ENCODE measurements at regions not wholly inside any gene's neighbourhood (a gene's known extent, or its start where the extent isn't known, plus 50 kb on each side); places are given as distances from the start of the nearest gene placed in this dataset.

GRCh38 chr7:152489044-152489443, 53.2 kb upstream of the KMT2C start:
- H3K4me1 Mint-ChIP-seq, result no peaks in the 10 kb centered on the region
- no peak overlapping the region for H3K27ac Mint-ChIP-seq
- H3K4me2 ChIP-seq (replicated peaks; ENCODE audit: low read depth, low read length, poor library complexity, severe bottlenecking), result no peak overlapping the region
- no peak overlapping the region for H3K4me3 ChIP-seq (ENCODE audit: control extremely low read depth in 1 of 5, extremely low read depth in 1 of 5, insufficient read depth in 1 of 5, low read depth in 2 of 5, low read length in 4 of 5)
- no peak for DNase-seq
- ChIA-PET POLR2A (no interaction called here), CTCF (no interaction called here)
- H3K27me3 ChIP-seq (replicated peaks in 1 of 4; ENCODE audit: control extremely low read depth in 1 of 4, control insufficient read depth in 3 of 4, insufficient read depth in 4 of 4, low read length in 3 of 4), result no peaks in the 10 kb centered on the region
- H3K36me3 ChIP-seq (replicated peaks in 1 of 2; ENCODE audit: control extremely low read depth in 1 of 2, control insufficient read depth in 1 of 2, extremely low read depth in 1 of 2, insufficient read depth in 2 of 2, low read length in 1 of 2), result no peaks in the 10 kb centered on the region
- intact Hi-C loops (cut with micrococcal nuclease), result no loop called here
- H3K9ac ChIP-seq (ENCODE audit: low read length), result no peak overlapping the region
- TF ChIP-seq, protein P1, sequence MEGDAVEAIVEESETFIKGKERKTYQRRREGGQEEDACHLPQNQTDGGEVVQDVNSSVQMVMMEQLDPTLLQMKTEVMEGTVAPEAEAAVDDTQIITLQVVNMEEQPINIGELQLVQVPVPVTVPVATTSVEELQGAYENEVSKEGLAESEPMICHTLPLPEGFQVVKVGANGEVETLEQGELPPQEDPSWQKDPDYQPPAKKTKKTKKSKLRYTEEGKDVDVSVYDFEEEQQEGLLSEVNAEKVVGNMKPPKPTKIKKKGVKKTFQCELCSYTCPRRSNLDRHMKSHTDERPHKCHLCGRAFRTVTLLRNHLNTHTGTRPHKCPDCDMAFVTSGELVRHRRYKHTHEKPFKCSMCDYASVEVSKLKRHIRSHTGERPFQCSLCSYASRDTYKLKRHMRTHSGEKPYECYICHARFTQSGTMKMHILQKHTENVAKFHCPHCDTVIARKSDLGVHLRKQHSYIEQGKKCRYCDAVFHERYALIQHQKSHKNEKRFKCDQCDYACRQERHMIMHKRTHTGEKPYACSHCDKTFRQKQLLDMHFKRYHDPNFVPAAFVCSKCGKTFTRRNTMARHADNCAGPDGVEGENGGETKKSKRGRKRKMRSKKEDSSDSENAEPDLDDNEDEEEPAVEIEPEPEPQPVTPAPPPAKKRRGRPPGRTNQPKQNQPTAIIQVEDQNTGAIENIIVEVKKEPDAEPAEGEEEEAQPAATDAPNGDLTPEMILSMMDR (IDR thresholded peaks at IDR 0.05), result no peak
- TF ChIP-seq EZH2 (IDR thresholded peaks at IDR 0.05; ENCODE audit: borderline replicate concordance, insufficient read depth, low read depth, low read length, poor library complexity, severe bottlenecking), result no peak
- H3K9me3 Mint-ChIP-seq (ENCODE audit: insufficient read depth), result no peaks in the 10 kb centered on the region
- H3K27me3 Mint-ChIP-seq, result peaks cover 3% of the 10 kb centered on the region
- no peaks in the 10 kb centered on the region for H3K79me2 ChIP-seq (ENCODE audit: control insufficient read depth, insufficient read depth, low read length)
- no peaks in the 10 kb centered on the region for H3K9me3 ChIP-seq (ENCODE audit: control extremely low read depth in 1 of 3, control insufficient read depth in 2 of 3, insufficient read depth in 1 of 3, low read length in 2 of 3)
- ATAC-seq (ENCODE audit: low read depth), result no peak
- no peak overlapping the region for H3K27ac ChIP-seq (ENCODE audit: low read length in 2 of 2)
- H2AFZ ChIP-seq (ENCODE audit: insufficient read depth, low read depth, low read length, poor library complexity, severe bottlenecking), result no peak overlapping the region
- no peak overlapping the region for H3K4me3 Mint-ChIP-seq
- no peaks in the 10 kb centered on the region for H4K20me1 ChIP-seq (ENCODE audit: control insufficient read depth, insufficient read depth, low read length, poor library complexity, severe bottlenecking)
- H3K4me1 ChIP-seq (ENCODE audit: control insufficient read depth in 2 of 2, insufficient read depth in 2 of 2, low read length in 2 of 2), result no peaks in the 10 kb centered on the region
- WGBS (ENCODE audit: insufficient coverage), result 100% methylated on average over 5 of the region's 7 CpGs

GRCh38 chr7:152486968-152487367, 51.2 kb upstream of the KMT2C start:
- POLR2A ChIA-PET, result no interaction called here
- Mint-ChIP-seq H3K4me1 (no peaks in the 10 kb centered on the region), H3K27me3 (peaks cover 3% of the 10 kb centered on the region), H3K4me3 (no peak overlapping the region), H3K9me3 (ENCODE audit: insufficient read depth) (no peaks in the 10 kb centered on the region), H3K27ac (no peak overlapping the region)
- TF ChIP-seq, protein P1 (IDR thresholded peaks at IDR 0.05), result no peak
- TF ChIP-seq EZH2 (IDR thresholded peaks at IDR 0.05; ENCODE audit: borderline replicate concordance, insufficient read depth, low read depth, low read length, poor library complexity, severe bottlenecking), result no peak
- ATAC-seq (ENCODE audit: low read depth), result no peak
- CTCF ChIA-PET, result no interaction called here
- H3K27me3 ChIP-seq (replicated peaks in 1 of 4; ENCODE audit: control extremely low read depth in 1 of 4, control insufficient read depth in 3 of 4, insufficient read depth in 4 of 4, low read length in 3 of 4), result no peaks in the 10 kb centered on the region
- no peak overlapping the region for H3K9ac ChIP-seq (ENCODE audit: low read length)
- no peak overlapping the region for H3K27ac ChIP-seq (ENCODE audit: low read length in 2 of 2)
- no peak overlapping the region for H2AFZ ChIP-seq (ENCODE audit: insufficient read depth, low read depth, low read length, poor library complexity, severe bottlenecking)
- intact Hi-C loops (cut with micrococcal nuclease), result no loop called here
- no peak overlapping the region for H3K4me3 ChIP-seq (ENCODE audit: control extremely low read depth in 1 of 5, extremely low read depth in 1 of 5, insufficient read depth in 1 of 5, low read depth in 2 of 5, low read length in 4 of 5)
- no peak for DNase-seq
- no peaks in the 10 kb centered on the region for H3K79me2 ChIP-seq (ENCODE audit: control insufficient read depth, insufficient read depth, low read length)
- H4K20me1 ChIP-seq (ENCODE audit: control insufficient read depth, insufficient read depth, low read length, poor library complexity, severe bottlenecking), result no peaks in the 10 kb centered on the region
- H3K4me1 ChIP-seq (ENCODE audit: control insufficient read depth in 2 of 2, insufficient read depth in 2 of 2, low read length in 2 of 2), result no peaks in the 10 kb centered on the region
- no peaks in the 10 kb centered on the region for H3K36me3 ChIP-seq (replicated peaks in 1 of 2; ENCODE audit: control extremely low read depth in 1 of 2, control insufficient read depth in 1 of 2, extremely low read depth in 1 of 2, insufficient read depth in 2 of 2, low read length in 1 of 2)
- H3K9me3 ChIP-seq (ENCODE audit: control extremely low read depth in 1 of 3, control insufficient read depth in 2 of 3, insufficient read depth in 1 of 3, low read length in 2 of 3), result no peaks in the 10 kb centered on the region
- no peak overlapping the region for H3K4me2 ChIP-seq (replicated peaks; ENCODE audit: low read depth, low read length, poor library complexity, severe bottlenecking)

Measured in B cell (primary cell).